GM12878 (cell line): ENCODE measurements at regions not wholly inside any gene's neighbourhood (a gene's known extent, or its start where the extent isn't known, plus 50 kb on each side); places are given as distances from the start of the nearest gene placed in this dataset.

Experiments used
- ATAC-seq: fragments of 200-7000 bp; cut with Tn5 transposase; 3 replicates; pipeline ENCODE4 v1.9.1; 2020; ENCODE audit warnings: mild to moderate bottlenecking, moderate library complexity
- BruUV-seq: library from RNA; stranded (reverse); fragments of 400-500 nt; replicated peaks from 2 replicates; lab custom pipeline; 2021; lab: Mats Ljungman, UMichigan
- CTCF ChIA-PET: fragments of 300-600 bp; sonication (Branson Sonifier 250); formaldehyde crosslinking; extraction: SDS; loops from one replicate; lab custom pipeline; 2021; ENCODE audit warnings: inconsistent platforms; lab: Yijun Ruan, JAX
- POLR2A ChIA-PET: fragments of 350-600 bp; formaldehyde crosslinking; extraction: SDS; loops from one replicate; lab custom pipeline; 2021; ENCODE audit warnings: inconsistent platforms; lab: Charles Lee
- RAD21 ChIA-PET: fragments of 300-600 bp; sonication (Branson Sonifier 250); formaldehyde crosslinking; loops from one replicate; lab custom pipeline; 2023; ENCODE audit warnings: antibody characterized with exemption; ENCODE audit not compliant: unreplicated experiment; lab: Charles Lee
- SMC1A ChIA-PET: fragments of 300-600 bp; sonication (Branson Sonifier 250); formaldehyde crosslinking; loops from one replicate; lab custom pipeline; 2023; ENCODE audit not compliant: unreplicated experiment, uncharacterized antibody; lab: Charles Lee
- DNase-seq: peaks from one replicate; pipeline ENCODE4 v3.0.0-alpha.2; 2011; ENCODE audit warnings: low read depth, low spot score
- FAIRE-seq: peaks from 3 replicates; lab custom pipeline; 2011; peaks lifted over from hg19 to GRCh38; lab: Jason Lieb, UNC
- H2AFZ ChIP-seq: 2 replicates; pipeline ENCODE4 v1.6.0; 2011; ENCODE audit warnings: low read depth, low read length, control low read depth; ENCODE audit not compliant: control insufficient read depth
- H3K27ac ChIP-seq: 2 replicates; pipeline ENCODE4 v1.5.1; 2011; ENCODE audit warnings: control low read depth; ENCODE audit not compliant: control insufficient read depth, insufficient read depth
- H3K27me3 ChIP-seq, 2 experiments: replicated peaks in 1 of 2; 2 replicates each; pipeline versions ENCODE4 v1.6.0 to v1.6.1; 2011; ENCODE audit warnings: low read length in 1 of 2; ENCODE audit not compliant: control insufficient read depth in 2 of 2, insufficient read depth in 2 of 2
- H3K36me3 ChIP-seq, 2 experiments: 2 replicates each; pipeline ENCODE4 v1.5.1; 2011; ENCODE audit warnings: low read length in 1 of 2; ENCODE audit not compliant: control insufficient read depth in 2 of 2, insufficient read depth in 2 of 2
- H3K4me1 ChIP-seq: 2 replicates; pipeline ENCODE4 v1.6.1; 2011; ENCODE audit warnings: mild to moderate bottlenecking, low read length, moderate library complexity, mixed read lengths; ENCODE audit not compliant: control insufficient read depth, insufficient read depth
- H3K4me2 ChIP-seq: 2 replicates; pipeline ENCODE4 v1.6.0; 2011; ENCODE audit warnings: control low read depth; ENCODE audit not compliant: control insufficient read depth, insufficient read depth
- H3K4me3 ChIP-seq: fragments of 200-600 bp; sonication (generic); 2 replicates; pipeline ENCODE4 v1.5.1; 2016
- H3K79me2 ChIP-seq: 2 replicates; pipeline ENCODE4 v1.6.0; 2011; ENCODE audit warnings: low read length; ENCODE audit not compliant: control insufficient read depth, insufficient read depth
- H3K9ac ChIP-seq: 2 replicates; pipeline ENCODE4 v1.8.0; 2011; ENCODE audit warnings: low read length, control low read depth, mixed read lengths; ENCODE audit not compliant: control insufficient read depth, insufficient read depth
- H3K9me3 ChIP-seq: replicated peaks from 3 replicates; pipeline ENCODE4 v1.5.1; 2011; ENCODE audit warnings: mild to moderate bottlenecking, low read length; ENCODE audit not compliant: control insufficient read depth, insufficient read depth
- H4K20me1 ChIP-seq: 2 replicates; pipeline ENCODE4 v1.6.0; 2011; ENCODE audit not compliant: control insufficient read depth, insufficient read depth
- CHD4 ChIP-seq: fragments of 200-600 bp; sonication (generic); IDR thresholded peaks from 2 replicates; pipeline ENCODE4 v1.6.1; 2016; ENCODE audit warnings: mild to moderate bottlenecking
- EED ChIP-seq: sonication (generic); IDR thresholded peaks from 2 replicates; pipeline ENCODE4 v1.6.1; 2016; ENCODE audit warnings: antibody characterized with exemption, low read depth
- EP300 ChIP-seq, 2 experiments: fragments of 150-350 bp in 1 of 2; IDR thresholded peaks; 2 replicates each; pipeline ENCODE4 v1.6.1; 2011 to 2012; ENCODE audit warnings: low read depth in 2 of 2, low read length in 2 of 2, borderline replicate concordance in 1 of 2, improper control_type of control experiment in 1 of 2, inconsistent platforms in 1 of 2; ENCODE audit not compliant: control insufficient read depth in 1 of 2
- IKZF2 ChIP-seq, 2 experiments: fragments of 450-650 bp; IDR thresholded peaks; 2 replicates each; pipeline ENCODE4 v1.6.1; 2017; ENCODE audit warnings: mild to moderate bottlenecking in 2 of 2, moderate library complexity in 2 of 2
- MTA2 ChIP-seq: fragments of 450-650 bp; IDR thresholded peaks from 2 replicates; pipeline ENCODE4 v1.6.1; 2016; ENCODE audit warnings: low read depth, mild to moderate bottlenecking, moderate library complexity
- NR2C2 ChIP-seq: IDR thresholded peaks from 2 replicates; pipeline ENCODE4 v1.6.1; 2011; ENCODE audit warnings: borderline replicate concordance, low read depth; ENCODE audit not compliant: control insufficient read depth, insufficient read length
- RELA ChIP-seq: fragments of 450-650 bp; IDR thresholded peaks from 2 replicates; pipeline ENCODE4 v1.8.0; 2014; ENCODE audit warnings: borderline replicate concordance; ENCODE audit not compliant: partially characterized antibody
- SMC3 ChIP-seq: IDR thresholded peaks from 2 replicates; pipeline ENCODE4 v1.6.1; 2011; ENCODE audit warnings: low read length, improper control_type of control experiment, borderline replicate concordance
- in situ Hi-C: fragments of 300-500 bp; cut with MboI; formaldehyde crosslinking; loops from 9 replicates; pipeline ENCODE4 v1.14.3; 2018; ENCODE audit warnings: mixed read lengths
- intact Hi-C: fragments of 100-400 bp; cut with micrococcal nuclease; formaldehyde crosslinking; loops from one replicate; pipeline ENCODE4 v1.14.2; 2022; ENCODE audit not compliant: unreplicated experiment
- TF ChIP-seq, protein P1 (sequence below): IDR thresholded peaks from 2 replicates; pipeline ENCODE4 v1.6.1; 2011; ENCODE audit warnings: mild to moderate bottlenecking, low read depth, low read length, moderate library complexity; ENCODE audit not compliant: insufficient replicate concordance
- TF ChIP-seq, protein P2 (sequence below): IDR thresholded peaks from 2 replicates; pipeline ENCODE4 v1.6.1; 2012; ENCODE audit warnings: mild to moderate bottlenecking, low read depth, low read length

DNA sequence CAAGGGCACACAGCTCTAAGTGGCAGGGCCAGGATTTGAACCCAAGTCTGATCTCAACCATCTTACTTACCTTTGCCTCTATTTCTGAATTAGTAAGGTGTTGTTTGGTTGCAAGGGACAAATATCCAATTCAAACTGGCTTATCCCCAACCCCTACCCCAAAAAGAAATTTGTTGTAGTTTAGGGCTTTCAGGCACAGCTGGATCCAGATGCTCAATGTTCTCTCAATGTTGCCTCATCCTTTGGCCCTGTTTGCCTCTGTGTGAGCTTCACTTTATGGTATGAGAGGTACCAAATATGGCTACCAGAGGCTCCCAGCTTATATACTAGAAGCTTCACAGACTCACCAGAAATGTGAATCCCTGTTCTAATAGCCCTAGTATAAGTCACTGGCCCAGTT is 499.9 kb downstream of the SHQ1 start:
- Histone ChIP-seq H3K9me3 (peaks cover 4% of the 10 kb centered on the region; the same call in 1 of the 3 replicates), H4K20me1 (no peaks in the 10 kb centered on the region), H3K4me2 (peak overlapping the region; percentile 80; the same call in 1 of the 2 replicates), H3K4me3 (no peak overlapping the region), H3K9ac (no peak overlapping the region), H3K79me2 (no peaks in the 10 kb centered on the region)
- TF ChIP-seq, protein P1, sequence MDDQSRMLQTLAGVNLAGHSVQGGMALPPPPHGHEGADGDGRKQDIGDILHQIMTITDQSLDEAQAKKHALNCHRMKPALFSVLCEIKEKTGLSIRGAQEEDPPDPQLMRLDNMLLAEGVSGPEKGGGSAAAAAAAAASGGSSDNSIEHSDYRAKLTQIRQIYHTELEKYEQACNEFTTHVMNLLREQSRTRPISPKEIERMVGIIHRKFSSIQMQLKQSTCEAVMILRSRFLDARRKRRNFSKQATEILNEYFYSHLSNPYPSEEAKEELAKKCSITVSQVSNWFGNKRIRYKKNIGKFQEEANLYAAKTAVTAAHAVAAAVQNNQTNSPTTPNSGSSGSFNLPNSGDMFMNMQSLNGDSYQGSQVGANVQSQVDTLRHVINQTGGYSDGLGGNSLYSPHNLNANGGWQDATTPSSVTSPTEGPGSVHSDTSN: no peak
- TF ChIP-seq MTA2: no peak
- TF ChIP-seq NR2C2: no peak
- TF ChIP-seq CHD4: no peak
- no peak for TF ChIP-seq EP300 (IDR thresholded peaks at IDR 0.05; ENCODE audit: borderline replicate concordance in 1 of 2, control insufficient read depth in 1 of 2, low read depth in 2 of 2, low read length in 2 of 2)
- TF ChIP-seq IKZF2 (IDR thresholded peaks at IDR 0.05): no peak
- TF ChIP-seq SMC3: no peak
- TF ChIP-seq, protein P2, sequence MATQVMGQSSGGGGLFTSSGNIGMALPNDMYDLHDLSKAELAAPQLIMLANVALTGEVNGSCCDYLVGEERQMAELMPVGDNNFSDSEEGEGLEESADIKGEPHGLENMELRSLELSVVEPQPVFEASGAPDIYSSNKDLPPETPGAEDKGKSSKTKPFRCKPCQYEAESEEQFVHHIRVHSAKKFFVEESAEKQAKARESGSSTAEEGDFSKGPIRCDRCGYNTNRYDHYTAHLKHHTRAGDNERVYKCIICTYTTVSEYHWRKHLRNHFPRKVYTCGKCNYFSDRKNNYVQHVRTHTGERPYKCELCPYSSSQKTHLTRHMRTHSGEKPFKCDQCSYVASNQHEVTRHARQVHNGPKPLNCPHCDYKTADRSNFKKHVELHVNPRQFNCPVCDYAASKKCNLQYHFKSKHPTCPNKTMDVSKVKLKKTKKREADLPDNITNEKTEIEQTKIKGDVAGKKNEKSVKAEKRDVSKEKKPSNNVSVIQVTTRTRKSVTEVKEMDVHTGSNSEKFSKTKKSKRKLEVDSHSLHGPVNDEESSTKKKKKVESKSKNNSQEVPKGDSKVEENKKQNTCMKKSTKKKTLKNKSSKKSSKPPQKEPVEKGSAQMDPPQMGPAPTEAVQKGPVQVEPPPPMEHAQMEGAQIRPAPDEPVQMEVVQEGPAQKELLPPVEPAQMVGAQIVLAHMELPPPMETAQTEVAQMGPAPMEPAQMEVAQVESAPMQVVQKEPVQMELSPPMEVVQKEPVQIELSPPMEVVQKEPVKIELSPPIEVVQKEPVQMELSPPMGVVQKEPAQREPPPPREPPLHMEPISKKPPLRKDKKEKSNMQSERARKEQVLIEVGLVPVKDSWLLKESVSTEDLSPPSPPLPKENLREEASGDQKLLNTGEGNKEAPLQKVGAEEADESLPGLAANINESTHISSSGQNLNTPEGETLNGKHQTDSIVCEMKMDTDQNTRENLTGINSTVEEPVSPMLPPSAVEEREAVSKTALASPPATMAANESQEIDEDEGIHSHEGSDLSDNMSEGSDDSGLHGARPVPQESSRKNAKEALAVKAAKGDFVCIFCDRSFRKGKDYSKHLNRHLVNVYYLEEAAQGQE: no peak
- no peak for TF ChIP-seq RELA
- no peak for TF ChIP-seq EED
- TF ChIP-seq, all 136 proteins: peak for 0
- in situ Hi-C loops (no loop called here), intact Hi-C loops (no loop called here)
- RAD21 ChIA-PET: interaction anchor here (1.1 kb wide), 1 partner anchor 184 kb away, joined by 3 read pairs; no protein-coding TSS in a partner anchor
- CTCF ChIA-PET: interaction anchor here (0.6 to 1.1 kb wide), 4 partner anchors 14 to 728 kb away, joined by 3 read pairs; no protein-coding TSS in a partner anchor
- no peak for FAIRE-seq
- H2AFZ ChIP-seq: no peak overlapping the region; the same call in 1 of the 2 replicates
- no peak for DNase-seq
- no TSS peak for BruUV-seq
- ATAC-seq: no peak; the same call in 2 of the 3 replicates
- H3K36me3 ChIP-seq: no peaks in the 10 kb centered on the region
- no peaks in the 10 kb centered on the region for H3K27me3 ChIP-seq
- peaks cover 11% of the 10 kb centered on the region for H3K4me1 ChIP-seq
- SMC1A ChIA-PET: interaction anchor here (0.7 to 1.8 kb wide), 5 partner anchors 8 to 473 kb away, joined by 3 to 5 read pairs (median 3); no protein-coding TSS in a partner anchor
- H3K27ac ChIP-seq: no peak overlapping the region
- POLR2A ChIA-PET: interaction anchor here (0.6 to 1.0 kb wide), 2 partner anchors 25 to 76 kb away, joined by 4 read pairs; no protein-coding TSS in a partner anchor
